ENCODE measurements at regions not wholly inside any gene's neighbourhood (a gene's known extent, or its start where the extent isn't known, plus 50 kb on each side); places are given as distances from the start of the nearest gene placed in this dataset.

GRCh38 chr18:39513186-39513585, 1947.6 kb upstream of the CELF4 start:
- no peak for DNase-seq (ENCODE audit: low spot score)

DNA sequence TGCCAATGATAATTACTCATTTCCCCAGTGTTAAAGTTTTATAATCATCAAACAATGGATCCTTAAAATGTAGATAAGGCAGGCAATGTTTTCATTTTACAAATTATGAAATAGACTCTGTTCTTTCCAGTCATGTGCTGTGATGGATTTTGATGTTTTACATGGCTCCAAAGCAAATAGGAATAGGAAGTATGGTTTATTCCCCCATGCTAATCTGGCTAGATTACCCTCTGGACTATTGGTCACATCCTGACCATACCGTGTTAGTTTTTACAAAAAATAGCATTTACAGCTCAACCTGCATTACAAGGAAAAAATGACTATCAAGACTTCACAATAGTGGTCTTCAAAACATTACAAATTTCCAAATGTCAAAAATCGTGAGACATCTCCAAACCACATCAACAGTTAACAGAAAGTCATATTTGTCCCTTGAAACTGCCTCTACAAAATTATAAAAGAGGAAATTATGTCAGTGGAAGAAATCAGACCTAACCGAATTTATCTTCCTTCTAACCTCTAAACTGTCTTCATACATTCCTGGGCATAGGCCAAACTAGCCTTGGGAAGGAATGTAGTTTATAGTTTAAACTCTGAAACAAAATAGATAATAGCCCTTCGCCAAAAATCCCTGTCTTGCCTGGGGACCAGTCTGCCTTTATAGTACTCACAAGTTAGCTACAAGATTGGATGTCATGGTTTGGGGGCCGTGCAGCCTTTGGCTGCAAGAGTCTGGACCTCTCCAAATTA, 1941.2 kb upstream of the CELF4 start:
- DNase-seq (ENCODE audit: low spot score): no peak

GRCh38 chr18:39500306-39500705, 1934.7 kb upstream of the CELF4 start:
- DNase-seq (ENCODE audit: low spot score): no peak

DNA sequence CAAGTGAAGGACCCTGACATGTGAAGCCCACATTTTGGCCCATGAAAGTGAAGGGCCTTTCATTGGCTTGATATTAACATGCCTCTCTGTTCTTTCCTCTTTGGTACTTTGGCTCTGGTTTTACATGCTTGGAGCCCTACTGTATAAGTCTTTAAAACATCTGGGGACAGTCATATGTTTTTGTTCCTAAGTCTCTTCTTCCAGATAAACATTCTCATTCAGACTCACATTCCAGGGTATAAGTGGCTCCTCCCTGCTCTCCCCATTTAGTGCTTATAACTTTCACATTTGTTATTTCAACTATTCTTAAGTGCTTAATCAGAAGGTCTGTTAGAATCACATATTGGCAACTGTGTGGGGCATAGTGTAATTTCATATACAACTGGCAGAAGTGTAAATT, 1932.2 kb upstream of the CELF4 start:
- DNase-seq (ENCODE audit: low spot score): no peak

DNA sequence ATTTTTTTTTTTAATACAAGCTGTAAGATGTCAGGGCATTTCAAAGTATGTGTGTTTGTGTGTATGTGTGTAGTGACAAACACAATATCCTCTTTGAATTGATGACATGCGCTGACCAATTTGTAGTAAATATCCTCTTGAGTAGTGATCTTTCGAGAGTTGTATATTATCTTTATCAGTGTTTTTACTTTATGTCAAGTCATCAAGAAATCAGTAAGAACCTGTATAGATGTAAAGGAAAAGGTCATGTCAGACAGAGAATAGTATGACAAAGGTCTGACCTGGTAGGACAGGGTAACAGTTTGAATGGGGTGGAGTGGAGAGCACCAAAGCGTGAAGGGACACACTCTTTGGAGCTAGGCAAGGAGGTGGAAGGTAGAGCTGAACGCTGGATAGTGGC, 1931.4 kb upstream of the CELF4 start:
- DNase-seq (ENCODE audit: low spot score): no peak

- no peak for DNase-seq (ENCODE audit: low spot score)
These were observed 1928.8 kb upstream of the CELF4 start for GRCh38 chr18:39494211-39494896.

- no peak for DNase-seq (ENCODE audit: low spot score)
These were observed 1925.8 kb upstream of the CELF4 start for GRCh38 chr18:39491408-39491807.

DNA sequence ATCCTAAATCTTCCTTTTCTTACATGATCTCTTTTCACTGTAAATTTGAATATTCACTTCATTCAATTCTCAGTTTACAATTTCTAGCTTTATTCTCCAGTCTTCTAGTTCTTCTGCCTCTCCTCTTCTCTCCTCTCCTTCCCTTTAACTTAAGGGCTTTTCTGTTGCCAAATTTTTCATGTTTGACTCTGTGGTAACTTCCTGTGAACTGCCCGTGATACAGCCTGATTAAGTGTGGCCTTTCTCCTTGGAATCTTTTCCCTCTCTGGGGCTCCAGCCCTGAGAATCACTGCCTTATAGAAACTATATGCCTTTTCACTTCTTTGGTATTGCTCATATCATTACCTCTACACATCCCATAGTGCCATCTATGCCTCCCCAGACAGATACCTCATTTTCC, 1923.8 kb upstream of the CELF4 start:
- no peak for DNase-seq (ENCODE audit: low spot score)

- no peak for DNase-seq (ENCODE audit: low spot score)
These were observed 1922.3 kb upstream of the CELF4 start for GRCh38 chr18:39487932-39488331.

GRCh38 chr18:39486268-39486667, 1920.7 kb upstream of the CELF4 start:
- DNase-seq (ENCODE audit: low spot score): no peak

GRCh38 chr18:39485696-39486095, 1920.1 kb upstream of the CELF4 start:
- DNase-seq (ENCODE audit: low spot score): no peak

DNA sequence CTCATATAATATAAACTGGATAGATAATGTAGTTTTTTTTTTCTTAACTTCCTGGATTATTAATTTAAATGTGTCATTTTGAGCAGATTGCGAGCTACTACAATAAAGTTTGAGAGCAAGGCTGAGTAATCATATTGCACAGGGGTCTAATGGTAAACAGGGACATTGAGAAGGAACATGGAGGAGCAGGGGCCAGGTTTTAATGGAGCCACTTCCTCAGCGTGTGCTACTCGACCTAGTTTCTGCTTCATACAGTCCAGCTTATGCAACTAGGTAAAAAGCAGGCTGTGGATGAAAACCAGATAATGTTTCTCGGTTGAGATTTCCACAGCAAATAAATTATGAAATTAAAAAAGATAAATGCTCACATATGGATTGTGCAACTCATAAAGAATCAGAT, 1915.7 kb upstream of the CELF4 start:
- no peak for DNase-seq (ENCODE audit: low spot score)

DNA sequence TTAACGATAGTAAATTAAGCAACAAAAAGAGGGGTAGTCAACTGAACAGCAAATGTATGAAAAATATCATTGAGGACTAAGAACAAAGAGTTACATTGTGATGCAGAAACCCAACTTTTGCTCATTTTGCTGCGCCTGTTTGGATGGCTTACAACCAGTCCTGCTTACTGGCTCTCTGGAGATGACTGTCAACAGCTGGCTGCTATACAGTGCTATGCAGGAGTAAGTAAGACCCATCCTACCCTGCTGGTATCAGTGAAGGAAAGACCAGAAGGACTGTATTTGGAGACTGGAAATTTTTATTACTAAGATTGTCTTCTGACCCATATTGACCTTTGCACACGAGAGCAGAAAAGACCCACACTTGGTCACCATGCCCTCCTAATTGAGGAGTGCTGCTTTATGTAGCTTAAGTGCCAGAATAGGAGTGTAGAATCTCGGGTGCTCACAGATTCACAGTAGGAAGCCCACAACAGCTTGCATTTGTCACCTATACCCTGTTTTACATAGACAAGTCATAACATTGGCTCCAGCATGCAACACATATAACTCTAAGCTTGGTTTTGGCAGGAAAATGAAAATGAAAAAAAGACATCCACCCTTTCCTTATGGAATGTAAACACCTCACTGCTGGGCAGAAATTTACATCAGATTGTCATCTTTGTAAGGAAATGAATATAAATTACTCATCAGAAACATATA, 1915.0 kb upstream of the CELF4 start:
- DNase-seq (ENCODE audit: low spot score): no peak

- DNase-seq (ENCODE audit: low spot score): no peak
These were observed 1898.4 kb upstream of the CELF4 start for GRCh38 chr18:39464006-39464405.

DNA sequence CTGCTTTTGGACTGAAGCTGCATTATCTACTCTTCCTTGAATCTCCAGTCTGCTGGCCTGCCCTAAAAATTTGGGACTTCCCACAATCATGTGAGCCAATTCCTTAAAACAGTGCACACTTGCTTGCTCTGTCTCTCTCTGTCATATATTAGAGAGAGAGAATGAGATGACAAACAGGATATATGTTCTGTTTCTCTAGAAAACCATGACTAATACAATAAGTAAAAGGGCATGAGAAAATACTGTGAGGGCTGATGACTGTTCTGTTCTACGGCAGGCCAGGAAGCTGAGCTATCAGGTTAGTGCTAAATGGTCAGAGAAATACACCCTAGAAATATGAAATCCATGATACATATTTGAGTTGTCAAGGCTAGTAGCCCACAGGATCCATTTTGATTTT, 1896.8 kb upstream of the CELF4 start:
- no peak for DNase-seq (ENCODE audit: low spot score)

- no peak for DNase-seq (ENCODE audit: low spot score)
These were observed 1894.5 kb upstream of the CELF4 start for GRCh38 chr18:39460136-39460535.

DNA sequence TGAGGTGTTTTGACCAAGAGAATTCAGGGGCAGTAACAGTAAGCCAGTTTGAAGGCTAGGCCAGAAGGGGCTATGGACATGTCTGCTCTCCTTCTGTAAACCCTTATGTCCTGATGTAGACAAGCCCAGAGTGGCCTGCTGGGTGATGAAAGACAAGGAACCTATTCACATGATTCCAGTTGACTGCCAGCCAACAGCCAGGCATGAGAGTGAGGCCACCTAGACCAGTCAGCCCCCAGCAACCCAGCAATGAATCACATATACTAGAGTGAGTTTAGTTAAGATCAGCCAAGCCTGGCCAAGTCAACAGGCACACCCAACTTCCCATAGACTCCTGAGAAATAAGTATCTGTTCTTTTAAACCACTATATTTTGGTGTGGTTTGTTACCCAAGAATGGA, 1889.7 kb upstream of the CELF4 start:
- peak; percentile 30 for DNase-seq (ENCODE audit: low spot score)

DNA sequence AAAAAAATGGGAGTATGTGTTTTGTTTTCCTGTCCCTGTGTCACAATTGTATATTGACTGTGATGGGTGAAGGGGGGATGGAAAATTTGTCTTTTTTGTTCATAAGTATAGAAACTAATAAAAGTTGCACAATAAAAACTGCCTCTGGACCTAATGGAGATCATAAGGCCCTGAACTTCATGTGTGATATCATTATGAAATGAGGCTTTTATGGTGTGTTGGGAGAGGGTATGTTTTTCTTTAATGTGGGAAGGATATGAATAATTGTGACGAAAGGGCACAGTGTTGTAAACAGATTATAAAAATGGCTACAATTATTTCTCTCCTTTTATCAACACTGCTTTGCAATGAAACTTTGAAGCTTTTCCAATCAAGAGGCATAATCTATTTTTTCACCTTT, 1889.3 kb upstream of the CELF4 start:
- DNase-seq (ENCODE audit: low spot score): no peak

DNA sequence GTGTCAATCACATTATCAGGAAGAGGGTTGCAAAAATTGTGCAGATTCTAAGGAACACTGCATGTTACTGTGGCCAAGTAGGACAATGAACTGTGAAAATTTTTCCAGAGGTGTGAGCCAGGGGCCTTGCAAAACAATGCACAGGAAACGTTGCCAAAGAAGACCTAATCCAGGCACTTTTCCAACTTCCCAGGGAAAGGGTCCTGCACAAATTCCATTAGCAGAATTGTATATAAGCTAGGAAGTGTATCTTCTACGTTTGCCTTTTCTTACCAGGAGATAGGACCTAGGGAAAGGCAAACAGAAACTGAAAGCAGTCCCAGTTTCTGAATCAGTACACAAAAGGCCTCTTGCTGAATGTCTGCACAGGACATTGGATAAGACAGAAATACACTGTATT, 1888.3 kb upstream of the CELF4 start:
- DNase-seq (ENCODE audit: low spot score): peak; percentile 2

DNA sequence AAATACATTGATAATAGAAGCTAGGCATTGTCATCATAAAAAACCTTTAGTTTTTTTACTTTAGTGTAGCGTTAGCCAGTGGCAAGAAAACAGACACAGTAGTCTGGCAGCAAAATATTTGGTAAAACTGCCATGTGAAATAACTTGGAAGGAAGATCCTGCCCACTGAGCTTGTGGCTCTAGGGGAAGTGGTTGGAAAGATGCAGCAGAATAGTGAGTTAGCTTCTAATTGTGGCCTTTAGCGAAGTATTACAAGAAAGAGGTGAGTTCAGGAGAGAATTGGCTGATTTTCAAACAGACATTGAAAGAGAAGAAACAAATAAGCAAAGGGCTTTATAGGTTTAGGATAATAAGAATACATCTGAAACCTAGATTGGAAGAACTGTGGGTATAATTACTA, 1887.8 kb upstream of the CELF4 start:
- DNase-seq (ENCODE audit: low spot score): no peak

DNA sequence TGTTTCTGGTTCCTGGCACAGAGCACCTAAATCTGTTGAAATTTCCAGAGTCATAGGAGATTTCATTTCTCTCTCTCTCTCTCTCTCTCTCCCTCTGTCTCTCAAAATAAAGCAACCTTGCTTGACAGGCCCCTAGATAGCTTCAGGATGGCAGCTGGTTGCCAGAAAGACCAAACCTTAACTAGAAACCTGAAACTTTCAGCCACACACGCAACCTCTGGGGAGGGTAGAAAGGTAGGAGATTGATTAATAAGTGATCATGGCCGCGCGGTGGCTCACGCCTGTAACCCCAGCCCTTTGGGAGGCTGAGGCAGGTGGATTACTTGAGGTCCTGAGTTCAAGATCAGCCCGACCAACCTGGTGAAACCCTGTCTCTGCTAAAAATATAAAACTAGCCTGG, 1885.4 kb upstream of the CELF4 start:
- DNase-seq (ENCODE audit: low spot score): no peak

GRCh38 chr18:39449566-39449965, 1884.0 kb upstream of the CELF4 start:
- DNase-seq (ENCODE audit: low spot score): no peak

DNA sequence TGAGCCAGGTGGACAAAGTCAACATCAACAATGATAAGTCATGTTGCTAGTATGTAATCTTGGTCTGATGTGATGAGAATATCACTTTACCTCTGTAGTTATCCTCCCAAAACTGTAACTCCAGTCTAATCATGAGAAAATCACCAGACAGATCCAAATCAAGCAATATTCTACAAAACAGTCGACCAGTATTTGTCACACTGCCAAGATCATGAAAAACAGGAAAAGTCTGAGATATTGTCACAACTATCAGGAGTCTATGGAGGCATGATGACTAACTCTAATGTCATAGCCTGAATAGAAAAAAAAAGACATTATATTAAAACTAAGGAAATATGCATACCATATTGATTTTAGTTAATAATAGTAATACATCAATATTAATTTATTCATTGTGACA, 1883.3 kb upstream of the CELF4 start:
- DNase-seq (ENCODE audit: low spot score): no peak
